Activated naive CD8-positive, alpha-beta T cell (primary cell): ENCODE measurements at regions not wholly inside any gene's neighbourhood (a gene's known extent, or its start where the extent isn't known, plus 50 kb on each side); places are given as distances from the start of the nearest gene placed in this dataset.

ENCODE experiments used
- H3K27ac Mint-ChIP-seq: one replicate; pipeline ENCODE4 v1.8.0; 2021; ENCODE audit warnings: mixed read lengths
- H3K27me3 Mint-ChIP-seq: one replicate; pipeline ENCODE4 v1.8.0; 2021; ENCODE audit warnings: mixed read lengths
- H3K36me3 Mint-ChIP-seq: one replicate; pipeline ENCODE4 v1.8.0; 2021; ENCODE audit warnings: mixed read lengths
- H3K4me1 Mint-ChIP-seq: one replicate; pipeline ENCODE4 v1.8.0; 2021; ENCODE audit warnings: low read depth, mixed read lengths
- H3K4me3 Mint-ChIP-seq: one replicate; pipeline ENCODE4 v1.8.0; 2021; ENCODE audit warnings: mild to moderate bottlenecking, mixed read lengths
- H3K9me3 Mint-ChIP-seq: one replicate; pipeline ENCODE4 v1.8.0; 2021; ENCODE audit warnings: low read depth, mixed read lengths

GRCh38 chr18:56158676-56159075, 479.7 kb downstream of the TXNL1 start:
- Mint-ChIP-seq H3K4me1 (no peaks in the 10 kb centered on the region), H3K4me3 (no peak overlapping the region), H3K27me3 (no peaks in the 10 kb centered on the region), H3K9me3 (no peaks in the 10 kb centered on the region), H3K36me3 (no peaks in the 10 kb centered on the region), H3K27ac (no peak overlapping the region)

DNA sequence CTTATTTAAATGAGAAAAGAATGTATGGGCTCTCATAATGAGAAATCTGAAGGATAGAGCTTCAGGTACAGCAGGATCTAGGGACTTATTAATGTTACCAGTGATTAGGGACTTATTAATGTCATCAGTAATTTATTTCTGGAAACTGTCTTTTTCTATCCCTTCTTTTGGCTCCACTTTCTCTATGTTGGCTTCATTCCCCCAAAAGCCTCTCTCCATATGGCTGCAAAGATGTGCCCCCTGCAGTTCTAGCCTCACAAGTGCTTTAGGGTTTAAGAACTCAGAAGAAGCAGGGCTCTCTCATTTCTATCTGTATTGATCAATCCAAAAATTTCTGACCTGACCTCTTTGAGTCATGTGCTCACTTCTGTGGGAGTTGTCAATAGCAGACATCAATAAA, 480.9 kb downstream of the TXNL1 start:
- H3K36me3 Mint-ChIP-seq: no peaks in the 10 kb centered on the region
- H3K9me3 Mint-ChIP-seq: no peaks in the 10 kb centered on the region
- H3K4me1 Mint-ChIP-seq: no peaks in the 10 kb centered on the region
- no peak overlapping the region for H3K4me3 Mint-ChIP-seq
- H3K27me3 Mint-ChIP-seq: no peaks in the 10 kb centered on the region
- no peak overlapping the region for H3K27ac Mint-ChIP-seq

GRCh38 chr18:56152551-56153310, 485.7 kb downstream of the TXNL1 start:
- Mint-ChIP-seq H3K4me3 (no peak overlapping the region), H3K9me3 (peaks cover 4% of the 10 kb centered on the region), H3K36me3 (no peaks in the 10 kb centered on the region), H3K27me3 (no peaks in the 10 kb centered on the region), H3K27ac (no peak overlapping the region), H3K4me1 (no peaks in the 10 kb centered on the region)

GRCh38 chr18:56148373-56148772, 490.0 kb downstream of the TXNL1 start:
- Mint-ChIP-seq H3K4me3 (no peak overlapping the region), H3K27ac (no peak overlapping the region), H3K9me3 (peaks cover 4% of the 10 kb centered on the region), H3K36me3 (no peaks in the 10 kb centered on the region), H3K27me3 (no peaks in the 10 kb centered on the region), H3K4me1 (no peaks in the 10 kb centered on the region)

- H3K27ac Mint-ChIP-seq: no peak overlapping the region
- H3K27me3 Mint-ChIP-seq: no peaks in the 10 kb centered on the region
- no peaks in the 10 kb centered on the region for H3K36me3 Mint-ChIP-seq
- H3K9me3 Mint-ChIP-seq: peaks cover 4% of the 10 kb centered on the region
- H3K4me3 Mint-ChIP-seq: no peak overlapping the region
- H3K4me1 Mint-ChIP-seq: no peaks in the 10 kb centered on the region
These were observed 491.8 kb downstream of the TXNL1 start for GRCh38 chr18:56146565-56146964.

- Mint-ChIP-seq H3K4me1 (no peaks in the 10 kb centered on the region), H3K27ac (no peak overlapping the region), H3K36me3 (no peaks in the 10 kb centered on the region), H3K9me3 (no peaks in the 10 kb centered on the region), H3K4me3 (no peak overlapping the region), H3K27me3 (no peaks in the 10 kb centered on the region)
These were observed 496.4 kb downstream of the TXNL1 start for GRCh38 chr18:56142001-56142400.

GRCh38 chr18:56139792-56140254, 498.6 kb downstream of the TXNL1 start:
- H3K27ac Mint-ChIP-seq: no peak overlapping the region

GRCh38 chr18:56139372-56139771, 499.0 kb downstream of the TXNL1 start:
- Mint-ChIP-seq H3K27me3 (no peaks in the 10 kb centered on the region), H3K36me3 (no peaks in the 10 kb centered on the region), H3K4me1 (no peaks in the 10 kb centered on the region), H3K4me3 (no peak overlapping the region), H3K9me3 (no peaks in the 10 kb centered on the region), H3K27ac (no peak overlapping the region)

More at GRCh38 chr18:56139792-56140254, 498.6 kb downstream of the TXNL1 start:
- Mint-ChIP-seq H3K4me3 (no peak overlapping the region), H3K9me3 (no peaks in the 10 kb centered on the region), H3K4me1 (no peaks in the 10 kb centered on the region), H3K27me3 (no peaks in the 10 kb centered on the region), H3K36me3 (no peaks in the 10 kb centered on the region)

- no peaks in the 10 kb centered on the region for H3K27me3 Mint-ChIP-seq
- H3K36me3 Mint-ChIP-seq: no peaks in the 10 kb centered on the region
- H3K27ac Mint-ChIP-seq: no peak overlapping the region
- no peaks in the 10 kb centered on the region for H3K9me3 Mint-ChIP-seq
- no peaks in the 10 kb centered on the region for H3K4me1 Mint-ChIP-seq
- no peak overlapping the region for H3K4me3 Mint-ChIP-seq
These were observed 502.3 kb downstream of the TXNL1 start for GRCh38 chr18:56136105-56136504.

DNA sequence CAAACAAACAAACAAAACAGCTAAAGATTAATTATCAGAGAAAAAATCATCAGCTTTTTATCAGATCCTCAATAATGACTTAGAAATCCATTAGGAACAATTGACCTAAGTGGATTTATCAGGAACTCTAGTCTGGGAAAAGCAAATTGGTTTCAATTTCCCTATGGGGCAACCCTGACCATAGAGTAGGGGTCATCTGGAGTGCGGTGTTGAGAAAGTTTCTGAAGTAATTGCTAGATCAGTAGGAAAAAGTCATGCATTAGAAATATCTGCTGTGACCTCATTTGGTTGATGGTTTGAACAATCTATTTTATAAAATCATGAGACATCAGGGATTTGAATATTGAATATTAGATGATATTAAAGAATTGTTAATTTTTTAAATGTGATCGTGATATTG, 507.9 kb downstream of the TXNL1 start:
- Mint-ChIP-seq H3K9me3 (no peaks in the 10 kb centered on the region), H3K27me3 (peaks cover 1% of the 10 kb centered on the region), H3K4me3 (no peak overlapping the region), H3K36me3 (no peaks in the 10 kb centered on the region), H3K4me1 (no peaks in the 10 kb centered on the region), H3K27ac (no peak overlapping the region)

DNA sequence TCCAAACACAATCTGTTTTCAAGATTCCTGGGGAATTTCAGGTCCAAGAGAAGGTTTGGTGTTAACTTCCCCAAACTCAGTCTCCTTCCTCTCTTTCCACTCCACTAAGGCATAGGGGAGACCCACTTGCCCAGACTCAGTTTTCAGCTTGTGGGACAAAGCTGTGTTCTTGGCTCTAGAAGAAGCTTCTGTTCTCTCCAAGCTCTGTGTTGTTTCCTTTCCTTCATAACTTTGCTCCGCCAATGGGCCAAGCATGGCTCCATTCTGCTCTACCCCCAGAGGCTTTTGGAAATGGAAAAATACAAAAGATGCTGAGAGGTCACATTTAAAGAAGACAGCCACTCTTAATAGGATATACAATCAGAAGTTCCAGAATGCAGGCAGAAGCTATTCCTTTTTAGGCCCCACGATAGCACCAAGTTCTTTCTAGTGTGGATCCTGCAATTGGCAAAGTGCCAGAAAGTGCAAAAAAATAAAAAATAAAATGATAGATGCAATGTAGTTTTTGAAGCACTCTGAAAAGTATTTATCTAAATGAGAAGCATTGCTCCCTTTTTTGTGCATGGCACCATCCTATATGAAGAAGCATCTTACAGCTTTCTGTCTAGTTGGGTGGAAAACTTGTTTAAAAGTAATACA, 510.1 kb downstream of the TXNL1 start:
- Mint-ChIP-seq H3K9me3 (no peaks in the 10 kb centered on the region), H3K4me1 (no peaks in the 10 kb centered on the region), H3K27me3 (peaks cover 3% of the 10 kb centered on the region), H3K4me3 (no peak overlapping the region), H3K36me3 (no peaks in the 10 kb centered on the region), H3K27ac (no peak overlapping the region)

DNA sequence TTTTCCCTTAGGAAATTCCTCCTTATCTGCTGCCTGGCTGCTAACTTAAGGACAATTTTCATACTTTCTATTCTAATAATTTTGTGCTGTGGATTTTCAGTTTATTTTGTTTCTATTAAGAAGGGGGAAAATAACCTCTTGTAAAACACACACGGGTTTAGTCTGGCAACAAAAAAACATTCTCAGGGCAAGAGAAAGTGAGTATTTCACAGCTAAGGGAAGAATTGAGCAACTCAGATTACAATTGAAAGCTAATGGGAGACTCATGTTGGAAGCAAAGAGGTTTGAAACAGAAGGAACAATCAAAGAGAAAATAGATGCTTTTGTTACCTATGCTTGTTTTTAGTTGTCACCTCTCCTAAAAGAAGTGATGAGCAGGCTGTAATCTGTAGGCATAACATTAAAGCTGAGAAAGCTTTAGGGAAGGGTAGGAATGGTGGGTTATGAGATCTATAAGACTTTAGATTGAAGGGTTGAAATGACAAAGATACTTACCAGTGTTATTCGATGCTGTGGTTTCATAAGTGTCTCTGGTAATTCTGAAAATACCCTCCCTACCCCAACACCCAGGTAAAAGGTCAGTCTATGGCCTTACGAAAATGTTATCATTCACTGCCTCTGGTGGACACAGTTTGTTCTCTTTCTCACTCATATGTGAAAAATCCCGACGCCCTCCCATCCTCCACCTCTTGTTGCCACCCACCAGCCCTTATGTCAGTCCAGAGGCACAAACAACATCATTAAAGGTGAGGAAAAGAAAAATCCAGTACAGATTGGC, 510.9 kb downstream of the TXNL1 start:
- Mint-ChIP-seq H3K4me1 (no peaks in the 10 kb centered on the region), H3K36me3 (no peaks in the 10 kb centered on the region), H3K4me3 (no peak overlapping the region), H3K27ac (no peak overlapping the region), H3K9me3 (no peaks in the 10 kb centered on the region), H3K27me3 (peaks cover 3% of the 10 kb centered on the region)

DNA sequence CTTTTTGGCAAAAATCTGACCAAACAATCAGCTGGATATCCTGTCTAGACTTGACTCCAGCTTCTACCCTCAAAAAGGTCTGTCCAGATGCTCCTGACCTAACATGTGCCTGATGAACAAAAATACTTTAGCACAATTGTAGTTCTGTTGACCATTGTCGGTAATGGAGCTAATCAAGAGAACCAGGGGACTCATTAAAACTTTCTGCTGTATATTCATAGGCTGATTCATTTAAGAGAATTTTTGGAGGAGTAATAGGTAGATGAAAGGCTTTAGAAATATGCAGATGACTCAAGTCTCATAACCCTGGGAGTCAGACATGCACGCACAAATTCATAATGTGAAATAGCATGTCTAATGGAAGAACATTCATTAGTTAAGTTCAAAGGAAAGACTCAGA, 514.2 kb downstream of the TXNL1 start:
- Mint-ChIP-seq H3K4me1 (no peaks in the 10 kb centered on the region), H3K4me3 (no peak overlapping the region), H3K36me3 (no peaks in the 10 kb centered on the region), H3K9me3 (no peaks in the 10 kb centered on the region), H3K27ac (no peak overlapping the region), H3K27me3 (peaks cover 3% of the 10 kb centered on the region)

- H3K9me3 Mint-ChIP-seq: no peaks in the 10 kb centered on the region
- no peaks in the 10 kb centered on the region for H3K36me3 Mint-ChIP-seq
- no peaks in the 10 kb centered on the region for H3K4me1 Mint-ChIP-seq
- no peak overlapping the region for H3K27ac Mint-ChIP-seq
- H3K4me3 Mint-ChIP-seq: no peak overlapping the region
- H3K27me3 Mint-ChIP-seq: peaks cover 3% of the 10 kb centered on the region
These were observed 516.7 kb downstream of the TXNL1 start for GRCh38 chr18:56121669-56122068.

DNA sequence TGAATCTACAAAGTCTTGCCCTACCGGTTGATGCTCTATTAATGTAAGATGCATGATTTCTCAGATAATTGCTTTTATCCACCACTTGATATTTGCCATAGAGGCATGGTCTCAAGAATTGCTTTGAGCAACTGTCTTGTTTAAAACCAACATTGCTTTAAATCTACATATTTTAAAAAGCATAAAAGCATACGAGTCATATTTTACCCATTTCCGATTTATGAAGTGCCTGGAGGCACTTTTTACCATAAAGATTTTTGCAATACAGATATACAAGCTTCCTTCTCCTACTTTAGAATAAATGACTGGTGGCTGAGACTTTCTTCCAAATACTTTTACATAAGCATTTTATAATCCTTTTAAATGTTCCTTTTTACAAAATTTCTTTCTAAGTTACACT, 517.6 kb downstream of the TXNL1 start:
- Mint-ChIP-seq H3K9me3 (no peaks in the 10 kb centered on the region), H3K36me3 (no peaks in the 10 kb centered on the region), H3K4me3 (no peak overlapping the region)

More for the DNA sequence above, 517.6 kb downstream of the TXNL1 start:
- Mint-ChIP-seq H3K27me3 (peaks cover 3% of the 10 kb centered on the region), H3K27ac (no peak overlapping the region), H3K4me1 (no peaks in the 10 kb centered on the region)
